22Rv1 (cell line): ENCODE measurements at regions not wholly inside any gene's neighbourhood (a gene's known extent, or its start where the extent isn't known, plus 50 kb on each side); places are given as distances from the start of the nearest gene placed in this dataset.

Experiments
- CTCF ChIP-seq: fragments of 450-650 bp; IDR thresholded peaks from 2 replicates; pipeline ENCODE4 v1.5.1; 2017; ENCODE audit warnings: mild to moderate bottlenecking
- ZFX ChIP-seq: fragments of 450-650 bp; IDR thresholded peaks from 2 replicates; pipeline ENCODE4 v1.6.1; 2017; ENCODE audit warnings: antibody characterized with exemption, borderline replicate concordance

- TF ChIP-seq CTCF (no peak), ZFX (no peak)
Measured at GRCh38 chr14:86221000-86221399, 691.1 kb downstream of the FLRT2 start.
